Effector memory CD8-positive, alpha-beta T cell (primary cell): ENCODE measurements at regions not wholly inside any gene's neighbourhood (a gene's known extent, or its start where the extent isn't known, plus 50 kb on each side); places are given as distances from the start of the nearest gene placed in this dataset.
"Not testable (repeated sequence)": the region's sequence is repeated elsewhere in the genome, so short reads cannot be mapped to it uniquely, and the experiment has no call there.

ENCODE experiments used
- ATAC-seq: fragments of 150-1000 bp; cut with Tn5 transposase; replicated peaks from 2 replicates; pipeline ENCODE4 v1.10.0; 2021; ENCODE audit warnings: mild to moderate bottlenecking, moderate library complexity
- DNase-seq, 3 experiments: peaks; one replicate each; pipeline ENCODE4 v3.0.0; 2021
- H3K27ac Mint-ChIP-seq, 2 donors: one replicate each; pipeline ENCODE4 v1.8.0; 2022; ENCODE audit warnings: mild to moderate bottlenecking in 2 of 2, mixed read lengths in 2 of 2, moderate library complexity in 2 of 2
- H3K27me3 Mint-ChIP-seq, 2 donors: one replicate each; pipeline ENCODE4 v1.8.0; 2022; ENCODE audit warnings: mixed read lengths in 2 of 2
- H3K36me3 Mint-ChIP-seq: one replicate; pipeline ENCODE4 v1.8.0; 2022; ENCODE audit warnings: mild to moderate bottlenecking, moderate library complexity, mixed read lengths; ENCODE audit not compliant: insufficient read depth
- H3K4me1 Mint-ChIP-seq, 2 donors: one replicate each; pipeline ENCODE4 v1.8.0; 2022; ENCODE audit warnings: low read depth in 2 of 2, mixed read lengths in 2 of 2
- H3K4me3 Mint-ChIP-seq, 2 donors: one replicate each; pipeline ENCODE4 v1.8.0; 2022; ENCODE audit warnings: mild to moderate bottlenecking in 2 of 2, mixed read lengths in 2 of 2, moderate library complexity in 2 of 2
- H3K9me3 Mint-ChIP-seq, 2 donors: one replicate each; pipeline ENCODE4 v1.8.0; 2022; ENCODE audit warnings: mixed read lengths in 2 of 2

DNA sequence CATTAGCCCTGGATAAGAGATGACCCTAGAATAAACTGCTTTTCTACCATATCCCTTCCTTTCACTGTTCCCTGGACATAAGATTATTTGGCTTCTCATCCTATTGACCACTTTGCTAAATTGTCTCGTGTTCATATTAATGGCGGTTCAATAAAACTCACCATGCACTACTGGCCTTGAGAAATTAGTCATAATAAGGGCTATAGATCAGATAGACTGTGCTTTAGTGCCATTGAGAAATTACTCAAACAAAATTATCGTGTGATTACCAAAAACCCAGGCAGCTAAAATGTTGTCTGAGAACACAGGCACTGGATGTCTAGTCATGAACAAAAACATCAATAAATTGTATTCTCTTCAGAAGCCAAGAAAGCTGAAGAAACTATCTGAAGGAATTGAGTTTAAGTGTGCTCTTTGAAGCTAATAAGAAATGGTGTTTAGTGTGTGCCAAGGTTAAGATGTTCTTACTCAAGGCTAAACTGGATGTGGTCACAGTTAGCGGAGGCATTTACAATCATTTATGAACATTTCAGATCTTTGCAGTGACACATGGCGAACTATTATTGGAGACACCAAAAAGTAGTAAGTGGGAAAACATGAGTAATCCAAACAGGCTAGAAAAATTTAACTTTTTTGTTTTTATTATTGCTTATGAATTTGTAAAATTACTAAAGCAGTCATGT is 460.4 kb upstream of the RORB start:
- DNase-seq, result no peak
- no peak for ATAC-seq
- no peak overlapping the region for H3K4me3 Mint-ChIP-seq

GRCh38 chr9:74037274-74037673 is 459.9 kb upstream of the RORB start:
- Mint-ChIP-seq H3K4me1 (no peaks in the 10 kb centered on the region), H3K9me3 (peaks cover 0 to 11% of the 10 kb centered on the region in 2 donors), H3K4me3 (no peak overlapping the region), H3K27ac (no peak overlapping the region), H3K27me3 (no peaks in the 10 kb centered on the region), H3K36me3 (no peaks in the 10 kb centered on the region)
- ATAC-seq (no peak), DNase-seq (no peak)

More for the DNA sequence above, 460.4 kb upstream of the RORB start:
- no peaks in the 10 kb centered on the region for H3K27me3 Mint-ChIP-seq
- no peaks in the 10 kb centered on the region for H3K36me3 Mint-ChIP-seq
- H3K4me1 Mint-ChIP-seq, result no peaks in the 10 kb centered on the region
- H3K9me3 Mint-ChIP-seq, result peaks cover 0 to 8% of the 10 kb centered on the region in 2 donors
- no peak overlapping the region for H3K27ac Mint-ChIP-seq

GRCh38 chr9:74041588-74041987 is 455.5 kb upstream of the RORB start:
- Mint-ChIP-seq H3K4me3 (no peak overlapping the region), H3K27me3 (no peaks in the 10 kb centered on the region), H3K27ac (no peak overlapping the region), H3K9me3 (peaks cover 0 to 13% of the 10 kb centered on the region in 2 donors), H3K4me1 (no peaks in the 10 kb centered on the region), H3K36me3 (no peaks in the 10 kb centered on the region)
- ATAC-seq, result no peak
- DNase-seq, result no peak

GRCh38 chr9:74044844-74045243 is 452.3 kb upstream of the RORB start:
- H3K36me3 Mint-ChIP-seq, result no peaks in the 10 kb centered on the region
- no peak overlapping the region for H3K27ac Mint-ChIP-seq
- no peaks in the 10 kb centered on the region for H3K27me3 Mint-ChIP-seq
- ATAC-seq (no peak), DNase-seq (no peak)
- peaks cover 0 to 14% of the 10 kb centered on the region in 2 donors for H3K9me3 Mint-ChIP-seq
- H3K4me3 Mint-ChIP-seq, result no peak overlapping the region
- H3K4me1 Mint-ChIP-seq, result no peaks in the 10 kb centered on the region

GRCh38 chr9:74056023-74056422 is 441.1 kb upstream of the RORB start:
- Mint-ChIP-seq H3K27me3 (no peaks in the 10 kb centered on the region), H3K4me3 (no peak overlapping the region), H3K36me3 (no peaks in the 10 kb centered on the region), H3K27ac (no peak overlapping the region), H3K9me3 (peaks cover 2 to 15% of the 10 kb centered on the region in 2 donors), H3K4me1 (no peaks in the 10 kb centered on the region)
- DNase-seq, result no peak
- ATAC-seq, result no peak

GRCh38 chr9:74057051-74057450 is 440.1 kb upstream of the RORB start:
- H3K4me3 Mint-ChIP-seq, H3K27me3 Mint-ChIP-seq, H3K4me1 Mint-ChIP-seq, H3K36me3 Mint-ChIP-seq, H3K27ac Mint-ChIP-seq, DNase-seq, ATAC-seq: not testable (repeated sequence)
- peaks cover 2 to 15% of the 10 kb centered on the region in 2 donors for H3K9me3 Mint-ChIP-seq

DNA sequence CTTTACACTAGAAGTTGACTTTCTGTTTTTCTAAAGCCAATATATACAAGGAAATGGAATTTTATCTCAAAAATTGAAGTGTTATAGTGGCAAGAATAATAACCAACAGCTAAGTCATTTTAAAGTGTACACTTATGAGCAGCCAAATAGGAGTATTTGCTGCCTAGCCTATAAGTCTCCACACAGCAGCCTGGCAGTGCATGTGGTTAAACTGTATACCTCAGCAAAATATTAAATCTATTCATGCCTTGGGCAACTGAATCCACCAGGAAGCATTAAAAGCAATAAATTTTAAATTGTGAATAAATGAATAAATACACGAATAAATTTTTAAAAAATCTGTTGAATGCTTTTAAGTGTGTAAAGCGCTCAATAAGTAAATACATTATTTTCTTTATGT is 432.4 kb upstream of the RORB start:
- ATAC-seq (no peak), DNase-seq (no peak)
- no peak overlapping the region for H3K4me3 Mint-ChIP-seq
- no peaks in the 10 kb centered on the region for H3K27me3 Mint-ChIP-seq
- no peak overlapping the region for H3K27ac Mint-ChIP-seq
- no peaks in the 10 kb centered on the region for H3K36me3 Mint-ChIP-seq
- peaks cover 0 to 13% of the 10 kb centered on the region in 2 donors for H3K9me3 Mint-ChIP-seq
- H3K4me1 Mint-ChIP-seq, result no peaks in the 10 kb centered on the region

GRCh38 chr9:74066128-74066527 is 431.0 kb upstream of the RORB start:
- H3K4me1 Mint-ChIP-seq, result no peaks in the 10 kb centered on the region
- peaks cover 2 to 15% of the 10 kb centered on the region in 2 donors for H3K9me3 Mint-ChIP-seq
- no peak overlapping the region for H3K27ac Mint-ChIP-seq
- no peaks in the 10 kb centered on the region for H3K27me3 Mint-ChIP-seq
- no peaks in the 10 kb centered on the region for H3K36me3 Mint-ChIP-seq
- ATAC-seq (no peak), DNase-seq (no peak)
- H3K4me3 Mint-ChIP-seq, result no peak overlapping the region

DNA sequence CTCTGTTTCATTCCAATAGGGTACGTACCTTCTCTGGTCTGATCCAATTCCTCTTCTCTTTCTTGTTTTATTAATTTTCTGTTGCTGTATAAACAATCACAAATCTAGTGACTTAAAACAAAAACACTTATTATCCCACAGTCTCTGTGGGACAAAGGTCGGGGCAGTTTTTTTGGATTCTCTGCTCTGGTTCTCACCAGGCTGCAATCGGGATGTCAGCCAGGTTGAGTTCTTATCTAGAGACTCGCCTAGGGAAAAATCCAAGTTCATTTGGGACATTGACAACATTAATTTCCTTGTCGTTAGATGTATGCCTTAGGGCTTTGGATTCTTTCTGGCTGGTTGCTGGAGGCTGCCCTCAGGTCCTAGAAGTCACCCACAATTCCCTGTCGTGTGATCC is 430.5 kb upstream of the RORB start:
- H3K4me3 Mint-ChIP-seq, result no peak overlapping the region
- H3K36me3 Mint-ChIP-seq, result no peaks in the 10 kb centered on the region
- no peak for ATAC-seq
- H3K4me1 Mint-ChIP-seq, result no peaks in the 10 kb centered on the region
- DNase-seq, result no peak
- H3K27me3 Mint-ChIP-seq, result no peaks in the 10 kb centered on the region
- H3K27ac Mint-ChIP-seq, result no peak overlapping the region
- H3K9me3 Mint-ChIP-seq, result peaks cover 7 to 18% of the 10 kb centered on the region in 2 donors

- Mint-ChIP-seq H3K4me1 (no peaks in the 10 kb centered on the region), H3K4me3 (no peak overlapping the region), H3K36me3 (no peaks in the 10 kb centered on the region), H3K9me3 (peaks cover 10 to 12% of the 10 kb centered on the region in 2 donors), H3K27me3 (no peaks in the 10 kb centered on the region), H3K27ac (no peak overlapping the region)
- ATAC-seq (no peak), DNase-seq (no peak)
These were observed 425.6 kb upstream of the RORB start for GRCh38 chr9:74071502-74071901.

DNA sequence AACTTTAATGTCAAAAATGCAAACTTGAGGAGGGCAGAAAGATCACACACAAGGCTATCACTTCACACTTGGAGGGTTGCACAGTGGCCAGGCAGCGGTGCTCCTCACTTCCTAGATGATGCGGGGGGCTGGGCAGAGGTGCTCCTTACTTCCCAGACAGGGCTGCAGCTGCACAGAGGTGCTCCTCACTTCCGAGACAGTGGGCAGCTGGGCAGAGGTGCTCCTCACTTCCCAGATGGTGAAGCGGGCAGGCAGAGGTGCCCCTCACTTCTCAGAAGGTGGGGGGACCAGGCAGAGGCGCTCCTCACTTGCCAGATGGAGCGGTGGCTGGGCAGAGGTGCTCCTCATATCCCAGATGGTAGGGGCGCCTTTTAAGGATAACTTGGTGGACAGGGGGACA is 423.2 kb upstream of the RORB start:
- no peak for DNase-seq
- Mint-ChIP-seq H3K27me3 (no peaks in the 10 kb centered on the region), H3K27ac (no peak overlapping the region), H3K9me3 (peaks cover 12 to 14% of the 10 kb centered on the region in 2 donors), H3K4me3 (no peak overlapping the region), H3K4me1 (no peaks in the 10 kb centered on the region), H3K36me3 (no peaks in the 10 kb centered on the region)
- no peak for ATAC-seq

DNA sequence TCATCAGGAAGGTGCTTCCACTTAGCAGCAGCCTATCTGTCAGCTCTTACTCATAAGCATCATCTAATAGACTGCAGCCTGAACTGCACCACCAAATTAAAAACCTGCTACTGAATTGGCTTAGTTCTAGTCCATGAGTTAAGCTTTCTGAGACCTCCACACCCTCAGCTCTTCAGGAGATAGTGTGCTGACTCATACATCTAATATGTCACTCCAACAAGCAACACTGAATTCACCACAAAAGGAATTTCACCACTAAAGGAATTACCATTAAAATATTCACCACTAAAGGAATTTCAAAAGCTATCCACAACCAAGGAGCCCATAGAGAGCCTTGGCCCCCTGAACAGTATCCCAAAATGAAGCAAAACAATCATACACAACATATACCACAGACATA is 418.5 kb upstream of the RORB start:
- Mint-ChIP-seq H3K4me3 (no peak overlapping the region), H3K27ac (no peak overlapping the region), H3K36me3 (no peaks in the 10 kb centered on the region), H3K27me3 (no peaks in the 10 kb centered on the region), H3K4me1 (no peaks in the 10 kb centered on the region), H3K9me3 (peaks cover 0 to 8% of the 10 kb centered on the region in 2 donors)
- DNase-seq (no peak), ATAC-seq (no peak)

GRCh38 chr9:74080652-74081051 is 416.5 kb upstream of the RORB start:
- H3K27me3 Mint-ChIP-seq, H3K4me1 Mint-ChIP-seq, DNase-seq, H3K9me3 Mint-ChIP-seq, H3K36me3 Mint-ChIP-seq, H3K27ac Mint-ChIP-seq, ATAC-seq, H3K4me3 Mint-ChIP-seq: not testable (repeated sequence)

DNA sequence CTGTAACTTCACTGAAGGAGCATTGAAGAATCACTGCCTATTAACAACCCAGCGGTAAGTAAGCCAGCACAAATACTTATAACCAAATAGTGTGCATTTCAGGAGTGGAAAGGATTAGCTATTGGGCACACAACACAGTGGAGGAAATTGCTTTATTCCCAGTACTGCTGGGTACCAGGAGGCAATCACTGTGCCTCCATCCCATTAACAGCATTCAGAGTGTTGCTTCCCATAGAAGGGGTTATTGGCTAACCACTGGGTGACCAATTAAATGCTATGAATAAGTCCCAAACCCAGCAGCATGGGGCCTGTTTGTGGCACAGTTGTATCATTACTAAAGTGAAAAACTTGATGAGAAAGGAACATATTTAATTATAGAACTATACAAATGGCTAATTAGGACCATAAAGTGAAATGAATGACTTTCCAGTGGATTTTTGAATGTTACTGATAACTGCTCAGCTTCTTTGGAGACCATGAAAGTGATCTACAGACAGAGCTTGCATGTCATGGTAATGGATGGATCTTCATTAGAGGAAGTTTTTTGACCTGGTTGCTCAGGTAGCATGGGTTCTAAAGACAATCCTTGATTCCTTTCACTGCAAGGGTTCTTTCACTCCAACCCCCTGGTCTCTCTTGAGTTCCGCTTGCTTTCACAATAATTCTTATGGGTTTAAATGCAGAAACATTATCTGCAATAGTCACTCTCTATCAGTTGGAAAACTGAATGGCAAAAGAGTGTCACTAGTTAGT is 413.3 kb upstream of the RORB start:
- no peak overlapping the region for H3K27ac Mint-ChIP-seq
- H3K36me3 Mint-ChIP-seq, result no peaks in the 10 kb centered on the region
- H3K27me3 Mint-ChIP-seq, result no peaks in the 10 kb centered on the region
- DNase-seq (no peak), ATAC-seq (no peak)
- H3K4me1 Mint-ChIP-seq, result no peaks in the 10 kb centered on the region
- H3K4me3 Mint-ChIP-seq, result no peak overlapping the region
- H3K9me3 Mint-ChIP-seq, result peaks cover 2 to 12% of the 10 kb centered on the region in 2 donors
